KMS-11 (cell line): ENCODE measurements at regions not wholly inside any gene's neighbourhood (a gene's known extent, or its start where the extent isn't known, plus 50 kb on each side); places are given as distances from the start of the nearest gene placed in this dataset.

ENCODE experiments used
- H2AFZ ChIP-seq: fragments of 200-600 bp; sonication (generic); 2 replicates; pipeline ENCODE4 v1.6.1; 2016; ENCODE audit warnings: antibody characterized with exemption, mixed run types, low read depth
- H3K27ac ChIP-seq: fragments of 200-600 bp; sonication (generic); 2 replicates; pipeline ENCODE4 v1.6.1; 2016; ENCODE audit warnings: mild to moderate bottlenecking, mixed run types
- H3K27me3 ChIP-seq: fragments of 200-600 bp; sonication (generic); 2 replicates; pipeline ENCODE4 v1.6.1; 2017; ENCODE audit warnings: mild to moderate bottlenecking, low read depth, mixed run types, moderate library complexity; ENCODE audit not compliant: insufficient read depth
- H3K36me3 ChIP-seq: fragments of 200-600 bp; sonication (generic); 2 replicates; pipeline ENCODE4 v1.6.1; 2017; ENCODE audit warnings: mild to moderate bottlenecking, mixed run types; ENCODE audit not compliant: insufficient read depth
- H3K4me1 ChIP-seq: fragments of 200-600 bp; sonication (generic); 2 replicates; pipeline ENCODE4 v1.6.1; 2016; ENCODE audit warnings: mild to moderate bottlenecking, low read depth, mixed run types; ENCODE audit not compliant: poor library complexity, severe bottlenecking
- H3K4me2 ChIP-seq: fragments of 200-600 bp; sonication (generic); 2 replicates; pipeline ENCODE4 v1.7.0; 2016; ENCODE audit warnings: mild to moderate bottlenecking, mixed run types
- H3K4me3 ChIP-seq: fragments of 200-600 bp; sonication (generic); IDR thresholded peaks from 2 replicates; pipeline ENCODE4 v1.6.1; 2017; ENCODE audit warnings: low read depth, low read length, mixed read lengths; ENCODE audit not compliant: insufficient read depth
- H3K79me2 ChIP-seq: fragments of 200-600 bp; sonication (generic); 2 replicates; pipeline ENCODE4 v1.6.1; 2016; ENCODE audit warnings: low read depth, mixed run types; ENCODE audit not compliant: insufficient read depth
- H3K9ac ChIP-seq: fragments of 200-600 bp; sonication (generic); 2 replicates; pipeline ENCODE4 v1.6.1; 2016; ENCODE audit warnings: mild to moderate bottlenecking, mixed run types
- H4K20me1 ChIP-seq: fragments of 200-600 bp; sonication (generic); 2 replicates; pipeline ENCODE4 v1.6.1; 2016; ENCODE audit warnings: mild to moderate bottlenecking, mixed run types; ENCODE audit not compliant: insufficient read depth
- CTCF ChIP-seq: fragments of 200-600 bp; sonication (generic); conservative IDR thresholded peaks from 2 replicates; pipeline ENCODE4 v1.6.1; 2017; ENCODE audit warnings: low read depth, mild to moderate bottlenecking, antibody characterized with exemption, low read length, moderate library complexity, mixed read lengths

DNA sequence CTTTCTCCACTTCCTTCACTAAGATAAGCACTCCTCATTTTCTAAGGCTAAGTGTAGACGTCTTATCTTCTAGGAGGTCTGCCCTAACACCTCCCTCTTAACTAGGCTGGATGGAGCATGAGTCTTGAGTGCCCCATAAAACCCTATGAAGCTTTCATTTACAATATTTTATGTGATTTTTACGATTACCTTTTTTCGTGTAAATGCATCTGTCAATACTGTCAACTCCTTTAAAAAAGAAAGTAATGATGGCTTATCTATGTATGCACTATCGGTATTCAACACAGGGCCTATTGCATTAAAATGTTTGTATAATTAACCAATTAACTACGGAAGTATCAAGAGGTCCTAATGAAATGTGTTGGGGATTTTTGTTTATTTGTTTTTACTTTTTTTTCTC lies 156.0 kb upstream of the FAM83B start:
- H3K9ac ChIP-seq = no peak overlapping the region
- H3K4me1 ChIP-seq = no peaks in the 10 kb centered on the region
- H3K4me3 ChIP-seq = no peak overlapping the region
- TF ChIP-seq CTCF = no peak
- H3K4me2 ChIP-seq = no peak overlapping the region
- H3K27me3 ChIP-seq = no peaks in the 10 kb centered on the region
- no peak overlapping the region for H3K27ac ChIP-seq
- no peak overlapping the region for H2AFZ ChIP-seq
- H3K79me2 ChIP-seq = no peaks in the 10 kb centered on the region
- H4K20me1 ChIP-seq = no peaks in the 10 kb centered on the region
- no peaks in the 10 kb centered on the region for H3K36me3 ChIP-seq

GRCh38 chr6:54694928-54695532 lies 151.5 kb upstream of the FAM83B start:
- Histone ChIP-seq H4K20me1 (no peaks in the 10 kb centered on the region), H3K4me1 (no peaks in the 10 kb centered on the region), H3K27ac (no peak overlapping the region), H3K27me3 (no peaks in the 10 kb centered on the region), H3K9ac (no peak overlapping the region), H3K4me2 (no peak overlapping the region), H3K4me3 (no peak overlapping the region), H2AFZ (no peak overlapping the region), H3K36me3 (no peaks in the 10 kb centered on the region), H3K79me2 (no peaks in the 10 kb centered on the region)
- TF ChIP-seq CTCF = no peak

- Histone ChIP-seq H3K4me2 (no peak overlapping the region), H3K27ac (no peak overlapping the region), H4K20me1 (no peaks in the 10 kb centered on the region), H3K27me3 (no peaks in the 10 kb centered on the region), H3K36me3 (no peaks in the 10 kb centered on the region; the same call in 1 of the 2 replicates), H3K9ac (no peak overlapping the region), H2AFZ (no peak overlapping the region), H3K4me3 (no peak overlapping the region), H3K4me1 (no peaks in the 10 kb centered on the region), H3K79me2 (no peaks in the 10 kb centered on the region)
- no peak for TF ChIP-seq CTCF
Measured at GRCh38 chr6:54695815-54696214, 150.8 kb upstream of the FAM83B start.

- no peak overlapping the region for H2AFZ ChIP-seq
- H3K36me3 ChIP-seq = no peaks in the 10 kb centered on the region; the same call in 1 of the 2 replicates
- no peak for TF ChIP-seq CTCF
- H3K9ac ChIP-seq = no peak overlapping the region
- H3K27me3 ChIP-seq = no peaks in the 10 kb centered on the region
- no peak overlapping the region for H3K4me2 ChIP-seq
- H4K20me1 ChIP-seq = no peaks in the 10 kb centered on the region
- H3K4me3 ChIP-seq = no peak overlapping the region
- no peaks in the 10 kb centered on the region for H3K4me1 ChIP-seq
- H3K79me2 ChIP-seq = no peaks in the 10 kb centered on the region
- H3K27ac ChIP-seq = no peak overlapping the region
Measured at GRCh38 chr6:54697424-54697823, 149.1 kb upstream of the FAM83B start.
